SH-SY5Y (cell line): ENCODE measurements at regions not wholly inside any gene's neighbourhood (a gene's known extent, or its start where the extent isn't known, plus 50 kb on each side); places are given as distances from the start of the nearest gene placed in this dataset.

Experiments
- GATA2 ChIP-seq: IDR thresholded peaks from 2 replicates; pipeline ENCODE4 v1.6.1; 2011; ENCODE audit warnings: mild to moderate bottlenecking, low read depth, low read length
- GATA3 ChIP-seq: IDR thresholded peaks from 2 replicates; pipeline ENCODE4 v1.6.1; 2011; ENCODE audit warnings: low read depth, mild to moderate bottlenecking, low read length, moderate library complexity

GRCh38 chr5:82335806-82336205 is 57.7 kb upstream of the RPS23 start:
- TF ChIP-seq GATA2 (no peak), GATA3 (no peak)
